T-helper 2 cell (primary cell): ENCODE measurements at regions not wholly inside any gene's neighbourhood (a gene's known extent, or its start where the extent isn't known, plus 50 kb on each side); places are given as distances from the start of the nearest gene placed in this dataset.
"Not testable (repeated sequence)": the region's sequence is repeated elsewhere in the genome, so short reads cannot be mapped to it uniquely, and the experiment has no call there.

Source experiments
- DNase-seq, 5 experiments: peaks; one replicate each; pipeline versions ENCODE4 v3.0.0 to v3.0.0-alpha.2; 2012 to 2022

DNA sequence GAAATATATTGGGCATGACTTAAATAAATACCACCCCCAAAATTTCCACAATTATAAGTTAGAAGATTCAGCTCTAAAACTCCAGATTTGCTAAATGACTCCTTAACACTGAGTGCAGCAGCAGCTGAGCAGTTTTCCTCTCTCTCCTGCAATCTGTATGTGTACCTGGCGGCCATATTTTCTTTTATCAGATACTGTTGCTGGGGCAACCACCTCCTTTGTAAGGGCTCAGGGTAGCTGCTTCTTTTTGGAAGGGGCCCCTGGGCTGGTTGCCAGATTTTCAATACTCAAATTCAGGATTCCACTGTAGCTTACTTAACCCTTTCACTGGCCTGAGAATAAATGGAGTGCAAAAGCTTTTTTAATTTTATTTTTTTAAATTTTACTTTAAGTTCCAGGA, 197.0 kb downstream of the TAF11L14 start:
- no peak for DNase-seq

GRCh38 chr5:17832949-17833745, 198.9 kb downstream of the TAF11L14 start:
- no peak for DNase-seq

GRCh38 chr5:17837757-17838156, 203.5 kb downstream of the TAF11L14 start:
- no peak for DNase-seq

DNA sequence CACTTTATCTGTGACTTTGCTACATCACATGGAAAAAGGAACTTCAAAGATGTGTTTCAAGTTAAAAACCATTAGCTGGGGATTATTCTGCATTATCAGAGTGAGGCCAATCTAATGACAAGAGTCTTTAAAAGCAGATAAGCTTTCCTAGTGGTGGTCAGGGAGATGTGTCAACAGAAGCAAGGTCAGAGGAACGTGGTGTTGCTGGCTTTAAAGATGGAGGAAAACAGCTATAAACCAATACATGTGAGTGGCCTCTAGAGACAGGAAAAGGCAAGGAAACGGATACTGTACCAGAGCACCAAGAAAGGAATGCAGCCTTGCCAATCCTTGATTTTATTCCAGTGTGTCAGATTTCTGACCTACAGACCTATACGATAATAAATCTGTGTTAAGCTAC, 204.2 kb downstream of the TAF11L14 start:
- no peak for DNase-seq

DNA sequence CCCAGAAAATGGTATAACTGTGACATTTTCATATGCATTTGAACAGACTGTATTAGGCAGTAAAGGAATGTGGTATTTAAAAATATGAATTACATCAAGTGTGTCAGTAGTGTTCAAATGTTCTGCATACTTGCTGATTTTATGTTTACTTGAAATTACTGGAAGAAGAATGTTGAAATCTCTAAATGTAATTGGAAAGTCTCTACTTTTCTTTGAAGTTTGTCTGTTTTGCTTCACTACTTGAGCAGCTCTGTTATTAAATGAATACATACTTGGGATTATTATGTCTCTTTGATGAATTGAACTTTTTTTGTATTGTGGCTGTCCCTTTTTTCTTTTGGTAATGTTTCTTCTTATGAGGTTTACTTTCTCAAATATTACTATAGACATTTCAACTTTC, 205.6 kb downstream of the TAF11L14 start:
- no peak for DNase-seq

DNA sequence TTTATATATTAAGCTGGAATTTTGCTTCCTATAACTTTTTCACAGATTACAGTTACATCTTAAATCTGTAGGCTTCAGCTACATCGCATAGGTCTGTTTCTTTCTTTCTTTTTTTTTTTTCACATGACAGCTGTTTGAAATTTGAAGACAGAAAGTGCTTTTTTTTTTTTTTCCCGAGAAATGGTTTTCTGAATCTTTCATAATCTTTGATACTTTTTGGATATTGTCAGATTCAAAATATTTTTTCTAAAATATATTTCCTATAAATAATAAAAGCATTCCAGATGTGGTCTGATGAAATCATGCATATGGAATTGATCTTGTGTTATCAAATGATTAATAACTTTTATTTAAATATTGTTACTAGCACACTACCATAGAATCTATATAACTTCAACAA, 212.2 kb downstream of the TAF11L14 start:
- DNase-seq: no peak

DNA sequence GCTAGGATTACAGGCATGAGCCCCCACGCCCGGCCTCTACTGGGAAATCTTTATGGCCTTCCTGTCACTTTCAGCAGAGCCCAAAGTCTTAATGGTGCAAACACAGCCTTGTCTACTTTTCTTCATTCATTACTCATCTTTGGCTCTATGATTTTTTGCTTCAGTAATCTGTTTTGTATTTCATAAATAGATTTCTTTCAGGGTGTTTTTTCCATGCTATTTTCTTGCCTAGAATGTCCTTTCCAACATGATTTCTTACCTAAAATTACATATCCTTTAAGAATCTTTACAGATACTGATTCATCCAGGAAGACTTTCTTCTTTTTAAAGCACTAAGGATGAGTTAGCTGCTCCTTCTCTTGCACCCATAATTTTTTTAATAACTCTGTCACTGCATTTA, 213.0 kb downstream of the TAF11L14 start:
- DNase-seq: no peak

DNA sequence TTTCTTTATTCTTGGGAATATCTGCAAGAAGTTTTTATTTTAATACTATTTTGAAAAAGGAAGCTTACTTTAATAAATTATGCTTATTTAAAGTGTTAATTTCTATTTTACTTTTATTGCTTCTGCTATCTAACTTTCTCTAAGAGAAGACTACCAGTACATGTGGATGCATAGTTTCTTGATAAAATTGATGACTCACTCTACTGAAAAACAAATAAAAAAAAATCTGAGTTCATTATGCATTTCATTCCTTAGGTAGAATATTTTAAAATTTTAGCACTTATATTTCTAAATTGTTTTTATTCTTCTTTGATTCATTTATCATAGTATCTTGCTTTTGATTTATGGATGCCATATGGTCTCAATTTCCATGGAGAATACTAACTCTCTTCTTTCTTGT, 217.9 kb downstream of the TAF11L14 start:
- no peak for DNase-seq

DNA sequence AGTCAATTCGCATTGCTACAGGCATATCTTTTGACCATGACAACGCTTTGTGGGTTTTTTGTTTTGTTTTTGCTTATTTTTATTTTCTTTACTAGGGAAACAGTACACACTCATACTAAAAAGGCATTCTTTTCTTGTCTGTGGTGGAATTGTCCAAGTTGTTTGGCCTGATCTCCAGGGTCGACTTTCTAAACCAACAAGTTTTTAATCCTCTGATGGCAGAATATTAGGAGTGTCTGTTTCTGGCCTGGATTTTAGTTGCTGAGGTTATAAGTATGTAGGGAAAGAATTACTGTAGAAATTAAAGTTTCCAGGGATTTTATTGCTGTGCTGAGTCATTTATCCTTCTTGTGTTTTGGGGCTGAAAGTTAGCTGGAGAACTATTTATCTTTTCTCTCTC, 218.5 kb downstream of the TAF11L14 start:
- no peak for DNase-seq

DNA sequence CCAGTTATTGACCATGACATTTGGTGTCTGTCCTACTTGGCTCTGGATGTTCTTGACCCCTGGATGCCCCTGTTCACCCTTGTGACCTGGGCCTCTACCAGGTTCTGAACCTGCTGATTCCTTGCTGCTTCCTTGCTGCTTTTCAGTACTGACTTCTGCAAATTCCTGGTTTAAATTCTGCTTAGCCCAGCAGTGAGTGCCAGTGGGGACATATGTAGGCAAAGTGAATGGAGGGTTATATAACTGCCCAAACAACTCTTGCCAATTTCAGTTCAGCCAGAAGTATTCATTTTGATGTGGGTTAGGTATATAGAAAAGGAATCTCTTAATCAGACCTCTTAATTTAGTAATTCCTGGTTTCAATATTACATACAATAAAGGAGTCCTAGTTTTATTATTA, 220.6 kb downstream of the TAF11L14 start:
- DNase-seq: no peak

- DNase-seq: no peak
These were observed 226.5 kb downstream of the TAF11L14 start for GRCh38 chr5:17860660-17861315.

DNA sequence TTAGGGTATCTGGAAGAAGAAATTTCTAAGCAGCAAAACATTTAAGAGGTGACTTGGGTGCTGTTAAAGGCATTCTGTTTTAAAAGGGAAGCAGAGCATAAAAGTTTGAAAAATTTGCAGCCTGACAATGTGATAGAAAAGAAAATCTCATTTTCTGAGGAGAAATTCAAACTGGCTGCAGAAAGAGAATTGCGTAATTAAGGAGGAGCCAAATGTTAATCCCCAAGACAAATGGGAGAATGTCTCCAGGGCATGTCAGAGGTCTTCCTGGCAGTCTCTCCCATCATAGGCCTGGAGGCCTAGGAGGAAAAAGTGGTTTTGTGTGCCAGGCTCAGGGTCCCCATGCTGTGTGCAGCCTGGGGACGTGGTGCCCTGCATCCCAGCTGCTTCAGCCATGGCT, 230.6 kb downstream of the TAF11L14 start:
- not testable (repeated sequence) for DNase-seq

DNA sequence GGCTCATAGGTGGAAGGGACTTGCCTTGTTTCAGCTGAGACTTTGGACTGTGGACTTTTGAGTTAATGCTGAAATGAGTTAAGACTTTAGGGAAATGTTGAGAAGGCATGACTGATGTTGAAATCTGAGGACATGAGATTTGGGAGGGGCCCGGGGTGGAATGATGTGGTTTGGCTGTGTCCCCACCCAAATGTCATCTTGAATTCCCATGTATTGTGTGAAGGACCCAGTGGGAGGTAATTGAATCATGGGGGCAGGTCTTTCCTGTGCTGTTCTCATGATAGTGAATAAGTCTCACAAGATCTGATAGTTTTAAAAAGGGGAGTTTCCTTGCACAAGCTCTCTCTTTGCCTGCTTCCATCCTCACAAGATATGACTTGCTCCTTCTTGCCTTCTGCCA, 231.7 kb downstream of the TAF11L14 start:
- not testable (repeated sequence) for DNase-seq

GRCh38 chr5:17872204-17872603, 237.9 kb downstream of the TAF11L14 start:
- no peak for DNase-seq

DNA sequence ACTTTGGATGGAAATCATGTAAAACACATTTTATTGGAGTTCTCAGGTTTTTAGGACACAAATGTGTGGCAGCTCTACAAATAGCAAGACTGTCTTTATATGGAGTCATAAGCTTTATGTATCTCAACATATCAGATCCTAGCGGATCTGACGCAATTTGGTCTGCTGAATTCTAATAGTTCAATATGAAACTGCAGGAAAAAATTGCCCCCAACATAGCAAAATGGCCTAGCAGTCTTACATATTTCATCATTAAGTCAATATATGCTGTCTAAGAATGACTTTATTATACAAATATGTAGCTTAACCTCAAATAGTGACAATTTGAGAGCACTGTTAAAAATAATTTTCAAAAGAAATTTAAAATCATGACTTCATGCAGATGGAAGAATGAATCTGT, 244.3 kb downstream of the TAF11L14 start:
- DNase-seq: no peak

DNA sequence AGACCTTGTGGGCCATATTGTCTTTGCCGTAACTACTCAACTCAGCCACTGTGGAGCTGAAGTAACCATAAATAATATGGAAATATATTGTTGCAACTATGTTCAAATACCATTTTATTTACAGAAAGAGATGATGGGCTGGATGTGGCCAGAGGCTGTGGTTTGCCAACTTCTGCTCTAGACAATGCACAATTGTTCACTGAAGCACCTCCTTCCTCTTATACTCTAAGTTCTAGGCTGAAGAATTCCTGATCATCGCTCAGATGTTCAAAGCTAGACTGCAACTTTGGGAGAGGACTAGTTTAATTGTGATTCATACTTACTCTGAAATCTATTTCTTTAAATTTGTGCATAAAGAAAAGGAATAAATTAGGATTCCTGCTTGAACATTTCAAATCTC, 245.0 kb downstream of the TAF11L14 start:
- no peak for DNase-seq

GRCh38 chr5:17880869-17881268, 246.6 kb downstream of the TAF11L14 start:
- DNase-seq: no peak

- DNase-seq: no peak
These were observed 248.7 kb downstream of the TAF11L14 start for GRCh38 chr5:17882760-17883488.

GRCh38 chr5:17888155-17888554, 253.9 kb downstream of the TAF11L14 start:
- DNase-seq: no peak

DNA sequence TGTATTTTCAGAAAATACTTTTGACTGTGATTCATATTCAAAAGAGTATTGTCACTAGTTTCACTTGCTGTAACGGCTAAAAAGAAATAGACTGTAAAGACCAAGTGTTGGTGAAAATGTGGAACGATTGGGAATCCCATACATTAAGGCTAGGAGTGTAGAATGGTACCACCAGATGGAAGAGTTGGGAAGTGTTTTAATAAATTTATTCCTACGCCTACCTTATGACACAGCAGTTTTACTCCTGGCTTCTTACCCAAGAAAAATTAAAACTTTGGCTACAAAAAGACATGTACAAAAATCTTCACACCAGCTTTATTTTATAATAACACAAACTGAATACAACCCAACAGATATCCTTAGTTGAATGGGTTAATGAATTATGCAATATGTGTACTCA, 256.2 kb downstream of the TAF11L14 start:
- DNase-seq: no peak

DNA sequence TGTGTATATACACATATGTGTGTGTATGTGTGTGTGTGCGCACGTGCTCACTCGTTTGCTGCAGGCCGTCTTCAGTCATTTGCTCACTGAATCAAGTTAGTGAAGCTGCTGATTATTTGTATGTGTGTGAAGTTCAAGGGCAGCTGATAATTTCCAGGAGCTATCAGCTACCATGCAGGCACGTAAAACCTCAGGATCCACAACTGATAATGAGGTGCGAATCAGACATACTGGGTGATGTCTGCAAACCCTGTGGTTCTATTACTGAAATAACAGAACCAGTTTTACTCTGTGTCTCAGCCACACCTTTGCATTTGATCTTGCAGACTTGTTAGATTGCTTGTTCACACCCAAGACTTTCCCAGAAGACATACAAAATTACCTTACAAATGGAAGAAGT, 257.6 kb downstream of the TAF11L14 start:
- DNase-seq: no peak

DNA sequence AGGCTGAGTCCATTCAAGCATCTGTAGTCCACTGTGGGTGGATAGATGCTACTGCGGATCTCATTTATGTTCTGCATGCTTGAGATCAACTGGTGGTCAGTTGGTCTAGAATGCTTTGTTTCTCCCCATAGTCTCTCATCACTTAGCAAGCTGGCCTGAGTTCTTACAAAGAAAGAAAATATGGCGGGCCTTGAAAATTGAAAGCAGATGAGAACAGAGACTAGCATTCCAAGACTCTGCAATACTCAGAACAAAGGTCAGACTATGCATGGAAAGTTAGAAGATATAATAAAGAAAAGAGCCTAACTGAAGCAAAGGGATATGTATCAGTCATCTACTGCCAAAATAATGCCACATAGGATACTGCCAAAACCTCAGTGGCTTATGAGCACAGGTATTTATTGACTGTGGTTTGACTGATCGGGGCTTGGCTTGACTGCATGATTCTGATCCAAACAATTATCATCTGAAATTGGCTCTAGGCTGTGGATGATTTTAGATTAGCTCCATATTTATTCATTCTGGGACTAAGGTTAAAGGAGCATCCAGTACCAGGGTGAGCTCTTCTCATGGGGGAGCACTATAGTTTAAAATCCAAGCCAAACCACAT, 258.9 kb downstream of the TAF11L14 start:
- DNase-seq: no peak

DNA sequence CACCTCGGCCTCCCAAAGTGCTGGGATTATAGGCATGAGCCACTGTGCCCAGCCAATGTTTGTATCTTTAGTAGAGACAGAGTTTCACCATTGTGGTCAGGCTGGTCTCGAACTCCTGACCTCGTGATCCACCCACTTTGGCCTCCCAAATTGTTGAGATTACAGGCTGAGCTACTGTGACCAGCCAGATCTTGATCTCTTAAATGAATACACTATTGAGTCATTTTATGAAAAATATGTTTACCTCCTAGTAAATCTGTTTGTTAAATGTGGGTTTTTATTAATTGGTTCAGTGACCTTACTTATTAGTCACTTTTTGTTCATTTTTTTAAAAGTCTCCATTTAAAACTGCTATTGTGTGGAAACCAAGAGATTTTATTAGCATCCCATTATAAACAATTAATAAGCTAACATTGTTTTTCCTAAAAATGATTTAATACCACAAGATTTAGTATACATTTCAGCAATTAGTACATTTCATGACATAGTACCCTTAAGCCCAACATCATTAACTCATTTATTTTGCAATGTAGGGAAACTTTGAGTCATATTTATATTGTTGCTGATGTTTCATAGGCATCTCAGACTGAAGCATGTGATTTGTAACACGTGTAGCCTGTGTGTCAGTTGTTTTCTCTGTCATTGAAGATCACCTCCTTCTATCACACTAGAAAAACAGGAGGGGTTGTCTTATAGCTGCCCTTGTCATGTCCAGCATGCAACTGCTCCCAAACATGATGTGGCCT, 261.2 kb downstream of the TAF11L14 start:
- no peak for DNase-seq
